Embryonic facial prominence (tissue), 1 donor: ENCODE measurements at regions not wholly inside any gene's neighbourhood (a gene's known extent, or its start where the extent isn't known, plus 50 kb on each side); places are given as distances from the start of the nearest gene placed in this dataset.
"Not testable (repeated sequence)": the region's sequence is repeated elsewhere in the genome, so short reads cannot be mapped to it uniquely, and the experiment has no call there.

Source experiments
- DNase-seq: peaks from one replicate; pipeline ENCODE4 v3.0.0-alpha.2; 2016; ENCODE audit errors: extremely low spot score

- DNase-seq: peak; percentile 59
Measured at GRCh38 chr1:96538111-96538641, 183.4 kb upstream of the PTBP2 start.

GRCh38 chr1:96538883-96539282, 182.7 kb upstream of the PTBP2 start:
- DNase-seq: peak; percentile 91

- DNase-seq: no peak
Measured at GRCh38 chr1:96541491-96541890, 180.1 kb upstream of the PTBP2 start.

- DNase-seq: no peak
Measured at GRCh38 chr1:96544051-96544830, 177.3 kb upstream of the PTBP2 start.

- no peak for DNase-seq
Measured at GRCh38 chr1:96544831-96545221, 176.8 kb upstream of the PTBP2 start.

GRCh38 chr1:96545935-96546656, 175.5 kb upstream of the PTBP2 start:
- no peak for DNase-seq

- DNase-seq: no peak
Measured at GRCh38 chr1:96550061-96550460, 171.5 kb upstream of the PTBP2 start.

- no peak for DNase-seq
Measured at GRCh38 chr1:96552451-96552850, 169.1 kb upstream of the PTBP2 start.

GRCh38 chr1:96553811-96554210, 167.8 kb upstream of the PTBP2 start:
- no peak for DNase-seq

GRCh38 chr1:96554364-96554763, 167.2 kb upstream of the PTBP2 start:
- DNase-seq: no peak

GRCh38 chr1:96557336-96557735, 164.2 kb upstream of the PTBP2 start:
- DNase-seq: no peak

GRCh38 chr1:96558635-96559034, 162.9 kb upstream of the PTBP2 start:
- DNase-seq: no peak

- no peak for DNase-seq
Measured at GRCh38 chr1:96559181-96559580, 162.4 kb upstream of the PTBP2 start.

- no peak for DNase-seq
Measured at GRCh38 chr1:96559707-96560596, 161.6 kb upstream of the PTBP2 start.

GRCh38 chr1:96562094-96562493, 159.5 kb upstream of the PTBP2 start:
- no peak for DNase-seq

- DNase-seq: not testable (repeated sequence)
Measured at GRCh38 chr1:96564401-96564800, 157.2 kb upstream of the PTBP2 start.

- DNase-seq: no peak
Measured at GRCh38 chr1:96565546-96565945, 156.0 kb upstream of the PTBP2 start.

GRCh38 chr1:96568639-96569038, 152.9 kb upstream of the PTBP2 start:
- no peak for DNase-seq

GRCh38 chr1:96569288-96569687, 152.3 kb upstream of the PTBP2 start:
- DNase-seq: no peak

- DNase-seq: no peak
Measured at GRCh38 chr1:96579636-96580035, 141.9 kb upstream of the PTBP2 start.

GRCh38 chr1:96580920-96581319, 140.7 kb upstream of the PTBP2 start:
- DNase-seq: no peak

- no peak for DNase-seq
Measured at GRCh38 chr1:96581772-96582171, 139.8 kb upstream of the PTBP2 start.
